ENCODE measurements at regions not wholly inside any gene's neighbourhood (a gene's known extent, or its start where the extent isn't known, plus 50 kb on each side); places are given as distances from the start of the nearest gene placed in this dataset.

- H3K9me2 ChIP-seq (ENCODE audit: insufficient read depth): no peaks in the 10 kb centered on the region; the same call in 1 of the 2 replicates
- H3K36me3 ChIP-seq (ENCODE audit: insufficient read depth): no peaks in the 10 kb centered on the region
- no peaks in the 10 kb centered on the region for H4K20me1 ChIP-seq (replicated peaks; ENCODE audit: insufficient read depth)
- no peak overlapping the region for H2AFZ ChIP-seq
- no peaks in the 10 kb centered on the region for H3F3A ChIP-seq (replicated peaks; ENCODE audit: low read depth)
- Mint-ChIP-seq H3K36me3 (ENCODE audit: low read depth) (no peaks in the 10 kb centered on the region), H3K27me3 (ENCODE audit: insufficient read depth, low read depth, poor library complexity) (no peaks in the 10 kb centered on the region), H3K4me1 (peaks cover 9% of the 10 kb centered on the region; the same call in 2 of the 3 replicates), H3K9me3 (no peaks in the 10 kb centered on the region), H3K27ac (no peak overlapping the region), H3K4me3 (no peak overlapping the region)
- no peaks in the 10 kb centered on the region for H3K79me2 ChIP-seq (replicated peaks; ENCODE audit: insufficient read depth)
- no peak for ATAC-seq
- no peak overlapping the region for H3K4me2 ChIP-seq
- H3K27ac ChIP-seq (ENCODE audit: low read depth): no peak overlapping the region
- peaks cover 10% of the 10 kb centered on the region for H3K4me1 ChIP-seq (ENCODE audit: insufficient read depth)
- DNase-seq (ENCODE audit: low spot score): no peak
- no peak overlapping the region for H3K4me3 ChIP-seq
- TF ChIP-seq CTCF (conservative IDR thresholded peaks at IDR 0.05; ENCODE audit: low read depth in 2 of 2): no peak
- TF ChIP-seq JUNB (IDR thresholded peaks at IDR 0.05; ENCODE audit: unreplicated experiment): no peak
- no peak for TF ChIP-seq ZNF331 (CRISPR knock-in tag; IDR thresholded peaks at IDR 0.05; ENCODE audit: low read depth)
- no peak for TF ChIP-seq EZH2phosphoT487 (IDR thresholded peaks at IDR 0.05; ENCODE audit: unreplicated experiment)
- no peak for TF ChIP-seq EZH2 (IDR thresholded peaks at IDR 0.05; ENCODE audit: low read depth, unreplicated experiment)
- no peaks in the 10 kb centered on the region for H3K27me3 ChIP-seq (ENCODE audit: insufficient read depth)
Measured at GRCh38 chr9:73806876-73807275, 655.2 kb downstream of the ANXA1 start.

GRCh38 chr9:73807952-73808351, 656.3 kb downstream of the ANXA1 start:
- H3K9me3 Mint-ChIP-seq: no peaks in the 10 kb centered on the region
- no peaks in the 10 kb centered on the region for H3K36me3 Mint-ChIP-seq (ENCODE audit: low read depth)
- no peak for ATAC-seq
- TF ChIP-seq ZNF331 (CRISPR knock-in tag; IDR thresholded peaks at IDR 0.05; ENCODE audit: low read depth) (no peak), NANOG (IDR thresholded peaks at IDR 0.05; ENCODE audit: borderline replicate concordance) (no peak), REST (IDR thresholded peaks at IDR 0.05; ENCODE audit: unreplicated experiment) (no peak), ZNF462 (CRISPR knock-in tag; IDR thresholded peaks at IDR 0.05) (no peak), POLR2AphosphoS5 (IDR thresholded peaks at IDR 0.05; ENCODE audit: low read depth) (no peak), ETS1 (IDR thresholded peaks at IDR 0.05) (no peak)

More at GRCh38 chr9:73807952-73808351, 656.3 kb downstream of the ANXA1 start:
- H3K4me3 ChIP-seq: no peak overlapping the region
- no peaks in the 10 kb centered on the region; the same call in 1 of the 2 replicates for H3K9me2 ChIP-seq (ENCODE audit: insufficient read depth)
- no peak for DNase-seq (ENCODE audit: low spot score)
- Mint-ChIP-seq H3K4me3 (no peak overlapping the region), H3K27me3 (ENCODE audit: insufficient read depth, low read depth, poor library complexity) (no peaks in the 10 kb centered on the region), H3K4me1 (peaks cover 9% of the 10 kb centered on the region; the same call in 2 of the 3 replicates), H3K27ac (no peak overlapping the region)
- no peaks in the 10 kb centered on the region for H4K20me1 ChIP-seq (replicated peaks; ENCODE audit: insufficient read depth)
- H3K79me2 ChIP-seq (replicated peaks; ENCODE audit: insufficient read depth): no peaks in the 10 kb centered on the region
- H2AFZ ChIP-seq: no peak overlapping the region
- H3F3A ChIP-seq (replicated peaks; ENCODE audit: low read depth): no peaks in the 10 kb centered on the region
- H3K4me2 ChIP-seq: no peak overlapping the region
- H3K4me1 ChIP-seq (ENCODE audit: insufficient read depth): peaks cover 10% of the 10 kb centered on the region
- no peaks in the 10 kb centered on the region for H3K36me3 ChIP-seq (ENCODE audit: insufficient read depth)
- H3K27ac ChIP-seq (ENCODE audit: low read depth): no peak overlapping the region
- H3K27me3 ChIP-seq (ENCODE audit: insufficient read depth): no peaks in the 10 kb centered on the region
